WTC11 (cell line): ENCODE measurements at regions not wholly inside any gene's neighbourhood (a gene's known extent, or its start where the extent isn't known, plus 50 kb on each side); places are given as distances from the start of the nearest gene placed in this dataset.

ENCODE experiments used
- ATF2 ChIP-seq: sonication (generic); formaldehyde crosslinking; IDR thresholded peaks from 2 replicates; pipeline ENCODE4 v1.8.1; 2022; ENCODE audit warnings: low read depth, missing genetic modification reagents, borderline replicate concordance
- CTCF ChIP-seq: fragments of 200-600 bp; IDR thresholded peaks from 2 replicates; pipeline ENCODE4 v1.8.0; 2022; ENCODE audit warnings: antibody characterized with exemption
- ZNF425 ChIP-seq: fragments of 250-450 bp; sonication (Bioruptor Pico); conservative IDR thresholded peaks from 2 replicates; pipeline ENCODE4 v1.9.0; 2021; ENCODE audit warnings: mild to moderate bottlenecking

GRCh38 chr12:13602172-13602571 is 379.2 kb downstream of the GRIN2B start:
- TF ChIP-seq CTCF: no peak
- TF ChIP-seq ATF2 (CRISPR knock-in tag): no peak
- no peak for TF ChIP-seq ZNF425 (CRISPR knock-in tag)
